ENCODE measurements at regions not wholly inside any gene's neighbourhood (a gene's known extent, or its start where the extent isn't known, plus 50 kb on each side); places are given as distances from the start of the nearest gene placed in this dataset.
"Not testable (repeated sequence)": the region's sequence is repeated elsewhere in the genome, so short reads cannot be mapped to it uniquely, and the experiment has no call there.

DNA sequence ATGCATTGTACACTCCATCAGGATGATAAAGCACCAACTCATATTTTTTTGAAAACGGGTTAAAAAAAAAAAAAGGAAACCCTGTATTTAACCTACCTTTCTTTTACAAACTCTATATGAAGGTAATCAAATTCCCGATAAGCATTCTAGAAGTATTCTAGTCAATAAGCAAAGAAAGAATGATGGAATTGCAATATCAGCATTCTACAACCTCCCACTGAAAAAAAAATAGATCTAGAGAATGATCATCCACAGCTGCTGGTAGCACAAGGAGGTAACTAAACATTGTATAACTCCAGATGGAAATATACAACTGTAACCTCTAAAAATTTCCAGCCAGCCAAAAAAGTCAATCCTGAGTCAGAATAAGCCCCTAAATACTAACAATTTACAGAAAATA, 95.3 kb upstream of the DCC start:
- H3K4me2 ChIP-seq, result no peak overlapping the region
- ATAC-seq, result no peak
- H3K27ac ChIP-seq, result no peak overlapping the region
- DNase-seq (ENCODE audit: low read depth in 1 of 2, low spot score in 1 of 2), result no peak
- WGBS (ENCODE audit: missing lambda C conversion rate), result 32% methylated on average over 2 of the region's 2 CpGs
- POLR2A ChIA-PET, result no interaction called here
- TF ChIP-seq GATA3 (IDR thresholded peaks at IDR 0.05; ENCODE audit: borderline replicate concordance) (no peak), MAFK (IDR thresholded peaks at IDR 0.05; ENCODE audit: partially characterized antibody) (peak; percentile 47)
- H3K4me3 ChIP-seq, result no peak overlapping the region
- CTCF ChIA-PET, result no interaction called here
- no peak for FAIRE-seq
- H3K4me1 ChIP-seq, result no peaks in the 10 kb centered on the region
- H3K9me3 ChIP-seq, result no peaks in the 10 kb centered on the region

DNA sequence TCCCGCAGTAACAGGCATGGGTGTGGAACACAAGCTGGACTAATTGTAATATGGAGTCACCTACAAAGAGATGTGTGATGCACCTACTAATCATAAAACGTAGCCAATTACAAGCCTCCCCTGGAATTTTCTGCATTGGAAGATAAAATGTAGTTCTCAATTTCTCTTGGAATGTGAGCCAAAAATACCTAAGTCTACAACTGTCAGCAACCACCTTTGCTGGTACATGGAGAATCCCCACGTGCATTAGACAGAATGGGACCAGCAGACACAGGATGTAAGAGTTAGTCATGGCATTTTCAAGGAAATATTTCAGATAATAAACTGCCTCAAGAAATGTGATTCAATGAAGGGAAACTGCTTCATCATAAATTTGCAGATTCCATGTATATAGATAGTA, 85.6 kb upstream of the DCC start:
- ChIA-PET POLR2A (no interaction called here), CTCF (no interaction called here)
- 5% methylated on average over 3 of the region's 3 CpGs for WGBS (ENCODE audit: missing lambda C conversion rate)
- ATAC-seq, result no peak
- no peak for TF ChIP-seq SREBF2 (IDR thresholded peaks at IDR 0.05)
- TF ChIP-seq POLR2A (IDR thresholded peaks at IDR 0.05; ENCODE audit: low read length), result no peak
- TF ChIP-seq RNF2 (IDR thresholded peaks at IDR 0.05; ENCODE audit: borderline replicate concordance, low read depth), result no peak
- no peak for TF ChIP-seq CEBPB (IDR thresholded peaks at IDR 0.05)
- no peak for TF ChIP-seq NR3C1 (IDR thresholded peaks at IDR 0.05)
- TF ChIP-seq ZFP36 (IDR thresholded peaks at IDR 0.05; ENCODE audit: borderline replicate concordance, partially characterized antibody), result no peak
- TF ChIP-seq RAD21 (conservative IDR thresholded peaks at IDR 0.05 in 1 of 2, IDR thresholded peaks at IDR 0.05 in 1 of 2), result no peak
- TF ChIP-seq, protein P1, sequence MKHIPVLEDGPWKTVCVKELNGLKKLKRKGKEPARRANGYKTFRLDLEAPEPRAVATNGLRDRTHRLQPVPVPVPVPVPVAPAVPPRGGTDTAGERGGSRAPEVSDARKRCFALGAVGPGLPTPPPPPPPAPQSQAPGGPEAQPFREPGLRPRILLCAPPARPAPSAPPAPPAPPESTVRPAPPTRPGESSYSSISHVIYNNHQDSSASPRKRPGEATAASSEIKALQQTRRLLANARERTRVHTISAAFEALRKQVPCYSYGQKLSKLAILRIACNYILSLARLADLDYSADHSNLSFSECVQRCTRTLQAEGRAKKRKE (CRISPR knock-in tag; IDR thresholded peaks at IDR 0.05; ENCODE audit: low read depth), result no peak
- TF ChIP-seq ZC3H11A (IDR thresholded peaks at IDR 0.05), result no peak
- Histone ChIP-seq H3K4me2 (no peak overlapping the region), H3K27ac (no peak overlapping the region), H3K9me3 (no peaks in the 10 kb centered on the region), H3K4me1 (no peaks in the 10 kb centered on the region), H3K4me3 (no peak overlapping the region)
- FAIRE-seq, result no peak
- DNase-seq (ENCODE audit: low read depth in 1 of 2, low spot score in 1 of 2), result no peak

DNA sequence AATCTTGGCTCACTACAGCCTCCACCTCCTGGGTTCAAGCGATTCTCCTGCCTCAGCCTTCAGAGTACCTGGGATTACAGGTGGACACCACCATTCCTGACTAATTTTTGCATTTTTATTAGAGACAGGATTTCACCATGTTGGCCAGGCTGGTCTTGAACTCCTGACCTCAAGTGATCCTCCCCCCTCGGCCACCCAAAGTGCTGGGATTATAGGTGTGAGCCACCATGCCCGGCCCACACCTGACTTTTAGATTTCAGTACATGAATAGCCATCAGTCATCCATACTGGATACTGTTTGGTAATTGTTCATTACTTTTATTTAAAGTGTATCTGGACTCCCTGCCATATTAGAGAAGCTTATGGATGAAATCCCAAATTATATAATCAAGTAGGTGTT, 82.6 kb upstream of the DCC start:
- POLR2A ChIA-PET; H3K4me3 ChIP-seq; CTCF ChIA-PET; ATAC-seq; FAIRE-seq; H3K27ac ChIP-seq; H3K4me2 ChIP-seq; H3K4me1 ChIP-seq; H3K9me3 ChIP-seq; DNase-seq (ENCODE audit: low read depth in 1 of 2, low spot score in 1 of 2): not testable (repeated sequence)
- WGBS (ENCODE audit: missing lambda C conversion rate), result 0% methylated on average over 3 of the region's 3 CpGs

- H3K4me2 ChIP-seq, result no peak overlapping the region
- DNase-seq (ENCODE audit: low read depth in 1 of 2, low spot score in 1 of 2) (no peak), ATAC-seq (no peak), FAIRE-seq (no peak)
- H3K4me3 ChIP-seq, result no peak overlapping the region
- TF ChIP-seq RAD21 (conservative IDR thresholded peaks at IDR 0.05 in 1 of 2, IDR thresholded peaks at IDR 0.05 in 1 of 2) (no peak), HOXB13 (CRISPR knock-in tag; IDR thresholded peaks at IDR 0.05; ENCODE audit: low read depth) (no peak), EP300 (IDR thresholded peaks at IDR 0.05) (no peak), ZNF302 (CRISPR knock-in tag; IDR thresholded peaks at IDR 0.05) (no peak), CBX8 (IDR thresholded peaks at IDR 0.05) (no peak), MAZ (IDR thresholded peaks at IDR 0.05; ENCODE audit: borderline replicate concordance, low read depth, low read length) (no peak), TFCP2L1 (CRISPR knock-in tag; IDR thresholded peaks at IDR 0.05) (no peak), HDAC2 (IDR thresholded peaks at IDR 0.05) (no peak), ZSCAN20 (CRISPR knock-in tag; IDR thresholded peaks at IDR 0.05) (no peak), CHD2 (IDR thresholded peaks at IDR 0.05; ENCODE audit: low read length, partially characterized antibody) (no peak), GATA3 (IDR thresholded peaks at IDR 0.05; ENCODE audit: borderline replicate concordance) (no peak), MAFK (IDR thresholded peaks at IDR 0.05; ENCODE audit: partially characterized antibody) (no peak), ZC3H11A (IDR thresholded peaks at IDR 0.05) (no peak), ZFP36 (IDR thresholded peaks at IDR 0.05; ENCODE audit: borderline replicate concordance, partially characterized antibody) (no peak), EHMT2 (IDR thresholded peaks at IDR 0.05; ENCODE audit: low read depth) (no peak), POLR2AphosphoS2 (conservative IDR thresholded peaks at IDR 0.05; ENCODE audit: low read length) (no peak)
- TF ChIP-seq, protein P2, sequence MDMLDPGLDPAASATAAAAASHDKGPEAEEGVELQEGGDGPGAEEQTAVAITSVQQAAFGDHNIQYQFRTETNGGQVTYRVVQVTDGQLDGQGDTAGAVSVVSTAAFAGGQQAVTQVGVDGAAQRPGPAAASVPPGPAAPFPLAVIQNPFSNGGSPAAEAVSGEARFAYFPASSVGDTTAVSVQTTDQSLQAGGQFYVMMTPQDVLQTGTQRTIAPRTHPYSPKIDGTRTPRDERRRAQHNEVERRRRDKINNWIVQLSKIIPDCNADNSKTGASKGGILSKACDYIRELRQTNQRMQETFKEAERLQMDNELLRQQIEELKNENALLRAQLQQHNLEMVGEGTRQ (IDR thresholded peaks at IDR 0.05), result no peak
- TF ChIP-seq, protein P3, sequence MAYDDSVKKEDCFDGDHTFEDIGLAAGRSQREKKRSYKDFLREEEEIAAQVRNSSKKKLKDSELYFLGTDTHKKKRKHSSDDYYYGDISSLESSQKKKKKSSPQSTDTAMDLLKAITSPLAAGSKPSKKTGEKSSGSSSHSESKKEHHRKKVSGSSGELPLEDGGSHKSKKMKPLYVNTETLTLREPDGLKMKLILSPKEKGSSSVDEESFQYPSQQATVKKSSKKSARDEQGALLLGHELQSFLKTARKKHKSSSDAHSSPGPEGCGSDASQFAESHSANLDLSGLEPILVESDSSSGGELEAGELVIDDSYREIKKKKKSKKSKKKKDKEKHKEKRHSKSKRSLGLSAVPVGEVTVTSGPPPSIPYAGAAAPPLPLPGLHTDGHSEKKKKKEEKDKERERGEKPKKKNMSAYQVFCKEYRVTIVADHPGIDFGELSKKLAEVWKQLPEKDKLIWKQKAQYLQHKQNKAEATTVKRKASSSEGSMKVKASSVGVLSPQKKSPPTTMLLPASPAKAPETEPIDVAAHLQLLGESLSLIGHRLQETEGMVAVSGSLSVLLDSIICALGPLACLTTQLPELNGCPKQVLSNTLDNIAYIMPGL (CRISPR knock-in tag; IDR thresholded peaks at IDR 0.05; ENCODE audit: borderline replicate concordance), result no peak
- TF ChIP-seq, protein P4, sequence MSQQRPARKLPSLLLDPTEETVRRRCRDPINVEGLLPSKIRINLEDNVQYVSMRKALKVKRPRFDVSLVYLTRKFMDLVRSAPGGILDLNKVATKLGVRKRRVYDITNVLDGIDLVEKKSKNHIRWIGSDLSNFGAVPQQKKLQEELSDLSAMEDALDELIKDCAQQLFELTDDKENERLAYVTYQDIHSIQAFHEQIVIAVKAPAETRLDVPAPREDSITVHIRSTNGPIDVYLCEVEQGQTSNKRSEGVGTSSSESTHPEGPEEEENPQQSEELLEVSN (IDR thresholded peaks at IDR 0.05; ENCODE audit: borderline replicate concordance, low read depth), result no peak
- no peaks in the 10 kb centered on the region for H3K9me3 ChIP-seq
- ChIA-PET CTCF (interaction anchor here (0.6 kb wide), 1 partner anchor 189 kb away, joined by 3 read pairs; no protein-coding TSS in a partner anchor), POLR2A (no interaction called here)
- H3K27ac ChIP-seq, result no peak overlapping the region
- H3K4me1 ChIP-seq, result no peaks in the 10 kb centered on the region
These were observed 64.2 kb upstream of the DCC start for GRCh38 chr18:52275817-52276216.

Measured in A549 (cell line).